ENCODE measurements at regions not wholly inside any gene's neighbourhood (a gene's known extent, or its start where the extent isn't known, plus 50 kb on each side); places are given as distances from the start of the nearest gene placed in this dataset.

GRCh38 chr13:68588623-68589022, 1358.5 kb upstream of the PCDH9 start:
- DNase-seq, result no peak
- H3K36me3 ChIP-seq, result no peaks in the 10 kb centered on the region
- no peak overlapping the region for H3K4me3 ChIP-seq
- no peak for ATAC-seq
- TF ChIP-seq CTCF (IDR thresholded peaks at IDR 0.05), result no peak
- WGBS, 2 donors, result 72 to 80% methylated on average over 4 of the region's 4 CpGs
- peaks cover 0 to 5% (median 0%) of the 10 kb centered on the region in 11 donors for H3K9me3 ChIP-seq
- no peaks in the 10 kb centered on the region for H3K27me3 ChIP-seq
- intact Hi-C loops (cut with DNase I), result no loop called here
- H3K27ac ChIP-seq, result no peak overlapping the region
- H3K4me1 ChIP-seq, result no peaks in the 10 kb centered on the region

GRCh38 chr13:68584776-68585175, 1354.6 kb upstream of the PCDH9 start:
- H3K9me3 ChIP-seq, result peaks cover 0 to 17% (median 0%) of the 10 kb centered on the region in 11 donors
- H3K4me3 ChIP-seq, result no peak overlapping the region
- intact Hi-C loops (cut with DNase I), result no loop called here
- no peaks in the 10 kb centered on the region for H3K27me3 ChIP-seq
- no peaks in the 10 kb centered on the region for H3K36me3 ChIP-seq
- ATAC-seq, result no peak
- H3K4me1 ChIP-seq, result no peaks in the 10 kb centered on the region
- WGBS, 2 donors, result 44 to 46% methylated on average over 1 of the region's 1 CpG
- no peak overlapping the region for H3K27ac ChIP-seq
- TF ChIP-seq CTCF (IDR thresholded peaks at IDR 0.05), result no peak
- DNase-seq, result no peak

- H3K9me3 ChIP-seq, result no peaks in the 10 kb centered on the region
- no peak for TF ChIP-seq CTCF (IDR thresholded peaks at IDR 0.05)
- no peak overlapping the region for H3K27ac ChIP-seq
- DNase-seq (no peak), ATAC-seq (no peak)
- no peaks in the 10 kb centered on the region for H3K36me3 ChIP-seq
- 67 to 75% methylated on average over 1 of the region's 1 CpG for WGBS, 2 donors
- intact Hi-C loops (cut with DNase I), result no loop called here
- H3K4me1 ChIP-seq, result no peaks in the 10 kb centered on the region
- no peak overlapping the region for H3K4me3 ChIP-seq
- H3K27me3 ChIP-seq, result no peaks in the 10 kb centered on the region
These were observed 1343.9 kb upstream of the PCDH9 start for GRCh38 chr13:68574053-68574452.

GRCh38 chr13:68551701-68552522, 1321.8 kb upstream of the PCDH9 start:
- H3K4me1 ChIP-seq, result peaks cover 0 to 8% (median 0%) of the 10 kb centered on the region in 9 donors
- H3K27ac ChIP-seq, result no peak overlapping the region
- WGBS, 2 donors, result 76 to 83% methylated on average over 5 of the region's 5 CpGs
- H3K27me3 ChIP-seq, result no peaks in the 10 kb centered on the region
- peaks cover 0 to 13% (median 0%) of the 10 kb centered on the region in 11 donors for H3K9me3 ChIP-seq
- DNase-seq, result no peak
- no peaks in the 10 kb centered on the region for H3K36me3 ChIP-seq
- intact Hi-C loops (cut with DNase I), result no loop called here
- no peak for TF ChIP-seq CTCF (IDR thresholded peaks at IDR 0.05)
- ATAC-seq, result no peak
- no peak overlapping the region for H3K4me3 ChIP-seq

Measured in heart right ventricle (tissue), 16 donors.